ENCODE measurements at regions not wholly inside any gene's neighbourhood (a gene's known extent, or its start where the extent isn't known, plus 50 kb on each side); places are given as distances from the start of the nearest gene placed in this dataset.

GRCh38 chr12:28883406-28883997 is 265.6 kb upstream of the FAR2 start:
- DNase-seq (ENCODE audit: low spot score) = no peak

- no peak for DNase-seq (ENCODE audit: low spot score)
Measured at GRCh38 chr12:28884904-28885679, 264.0 kb upstream of the FAR2 start.

GRCh38 chr12:28885928-28886327 is 263.1 kb upstream of the FAR2 start:
- DNase-seq (ENCODE audit: low spot score) = no peak

- no peak for DNase-seq (ENCODE audit: low spot score)
Measured at GRCh38 chr12:28887461-28887990, 261.6 kb upstream of the FAR2 start.

GRCh38 chr12:28890664-28891063 is 258.4 kb upstream of the FAR2 start:
- DNase-seq (ENCODE audit: low spot score) = no peak

GRCh38 chr12:28891126-28891525 is 258.0 kb upstream of the FAR2 start:
- DNase-seq (ENCODE audit: low spot score) = no peak

- DNase-seq (ENCODE audit: low spot score) = no peak
Measured at GRCh38 chr12:28893365-28893764, 255.7 kb upstream of the FAR2 start.

GRCh38 chr12:28893856-28894255 is 255.2 kb upstream of the FAR2 start:
- no peak for DNase-seq (ENCODE audit: low spot score)

GRCh38 chr12:28896421-28896820 is 252.7 kb upstream of the FAR2 start:
- no peak for DNase-seq (ENCODE audit: low spot score)

GRCh38 chr12:28898038-28898437 is 251.0 kb upstream of the FAR2 start:
- DNase-seq (ENCODE audit: low spot score) = no peak

GRCh38 chr12:28899951-28900350 is 249.1 kb upstream of the FAR2 start:
- no peak for DNase-seq (ENCODE audit: low spot score)

GRCh38 chr12:28905220-28905955 is 243.7 kb upstream of the FAR2 start:
- no peak for DNase-seq (ENCODE audit: low spot score)

GRCh38 chr12:28908646-28909045 is 240.4 kb upstream of the FAR2 start:
- DNase-seq (ENCODE audit: low spot score) = no peak

GRCh38 chr12:28909291-28909690 is 239.8 kb upstream of the FAR2 start:
- no peak for DNase-seq (ENCODE audit: low spot score)

GRCh38 chr12:28925719-28926376 is 223.2 kb upstream of the FAR2 start:
- no peak for DNase-seq (ENCODE audit: low spot score)

GRCh38 chr12:28930704-28931103 is 218.4 kb upstream of the FAR2 start:
- no peak for DNase-seq (ENCODE audit: low spot score)

GRCh38 chr12:28933176-28933575 is 215.9 kb upstream of the FAR2 start:
- no peak for DNase-seq (ENCODE audit: low spot score)

GRCh38 chr12:28933864-28934527 is 215.1 kb upstream of the FAR2 start:
- DNase-seq (ENCODE audit: low spot score) = no peak

GRCh38 chr12:28936221-28936620 is 212.9 kb upstream of the FAR2 start:
- no peak for DNase-seq (ENCODE audit: low spot score)

GRCh38 chr12:28936711-28937110 is 212.4 kb upstream of the FAR2 start:
- DNase-seq (ENCODE audit: low spot score) = no peak

- no peak for DNase-seq (ENCODE audit: low spot score)
Measured at GRCh38 chr12:28937196-28937595, 211.9 kb upstream of the FAR2 start.

- no peak for DNase-seq (ENCODE audit: low spot score)
Measured at GRCh38 chr12:28938056-28938455, 211.0 kb upstream of the FAR2 start.

Measured in HuH-7.5 (cell line).